Esophagus muscularis mucosa (tissue), 3 donors: ENCODE measurements at regions not wholly inside any gene's neighbourhood (a gene's known extent, or its start where the extent isn't known, plus 50 kb on each side); places are given as distances from the start of the nearest gene placed in this dataset.

Experiments used
- POLR2A ChIP-seq: fragments of 450-650 bp; IDR thresholded peaks from one replicate; pipeline ENCODE4 v1.6.1; 2017; ENCODE audit warnings: antibody characterized with exemption, moderate library complexity, mild to moderate bottlenecking, low read depth
- POLR2AphosphoS5 ChIP-seq, 2 donors: sonication (generic); formaldehyde crosslinking; IDR thresholded peaks; one replicate each; pipeline ENCODE4 v1.6.1; 2017; ENCODE audit warnings: antibody characterized with exemption in 2 of 2
- TF ChIP-seq, protein P1 (sequence below), 3 experiments: fragments of 200-600 bp in 2 of 3; fragments of 450-650 bp in 1 of 3; sonication (generic) in 2 of 3; IDR thresholded peaks; one replicate each; pipeline ENCODE4 v1.5.1; 2017 to 2019; ENCODE audit warnings: antibody characterized with exemption in 3 of 3, mild to moderate bottlenecking in 2 of 3, moderate library complexity in 1 of 3

DNA sequence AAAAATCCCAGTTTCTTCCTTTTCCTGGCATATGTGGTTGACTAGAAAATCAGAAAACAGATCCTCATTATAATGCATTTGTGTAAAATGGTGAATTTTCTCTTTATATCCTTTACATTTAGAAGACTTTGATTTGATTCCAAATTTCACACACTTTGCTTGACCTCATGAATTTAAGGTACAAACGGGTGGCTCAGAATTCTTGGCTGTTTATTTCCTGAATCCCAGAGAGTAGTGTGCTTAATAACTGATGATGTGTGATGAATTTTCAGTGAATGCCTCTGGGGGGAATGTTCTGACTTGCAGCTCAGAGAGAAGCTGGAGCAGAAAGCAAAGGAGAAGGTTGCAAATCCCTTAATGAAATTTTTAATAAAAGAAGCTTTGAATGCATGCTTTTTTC, 126.8 kb downstream of the SPATA31D1 start:
- no peak for TF ChIP-seq POLR2A
- TF ChIP-seq, protein P1, sequence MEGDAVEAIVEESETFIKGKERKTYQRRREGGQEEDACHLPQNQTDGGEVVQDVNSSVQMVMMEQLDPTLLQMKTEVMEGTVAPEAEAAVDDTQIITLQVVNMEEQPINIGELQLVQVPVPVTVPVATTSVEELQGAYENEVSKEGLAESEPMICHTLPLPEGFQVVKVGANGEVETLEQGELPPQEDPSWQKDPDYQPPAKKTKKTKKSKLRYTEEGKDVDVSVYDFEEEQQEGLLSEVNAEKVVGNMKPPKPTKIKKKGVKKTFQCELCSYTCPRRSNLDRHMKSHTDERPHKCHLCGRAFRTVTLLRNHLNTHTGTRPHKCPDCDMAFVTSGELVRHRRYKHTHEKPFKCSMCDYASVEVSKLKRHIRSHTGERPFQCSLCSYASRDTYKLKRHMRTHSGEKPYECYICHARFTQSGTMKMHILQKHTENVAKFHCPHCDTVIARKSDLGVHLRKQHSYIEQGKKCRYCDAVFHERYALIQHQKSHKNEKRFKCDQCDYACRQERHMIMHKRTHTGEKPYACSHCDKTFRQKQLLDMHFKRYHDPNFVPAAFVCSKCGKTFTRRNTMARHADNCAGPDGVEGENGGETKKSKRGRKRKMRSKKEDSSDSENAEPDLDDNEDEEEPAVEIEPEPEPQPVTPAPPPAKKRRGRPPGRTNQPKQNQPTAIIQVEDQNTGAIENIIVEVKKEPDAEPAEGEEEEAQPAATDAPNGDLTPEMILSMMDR (IDR thresholded peaks at IDR 0.05): no peak
- TF ChIP-seq POLR2AphosphoS5 (IDR thresholded peaks at IDR 0.05): no peak
